Dendritic cell treated with granulocyte-macrophage colony-stimulating factor and Interleukin-4, amounts not matched to agents 40 ng/mL and 50 ng/mL, for 4 days (primary cell): ENCODE measurements at regions not wholly inside any gene's neighbourhood (a gene's known extent, or its start where the extent isn't known, plus 50 kb on each side); places are given as distances from the start of the nearest gene placed in this dataset.

Experiments
- H3K27ac Mint-ChIP-seq: one replicate; pipeline ENCODE4 v1.8.0; 2022; ENCODE audit warnings: mild to moderate bottlenecking, mixed read lengths
- H3K27me3 Mint-ChIP-seq: one replicate; pipeline ENCODE4 v1.8.0; 2022; ENCODE audit warnings: mild to moderate bottlenecking, mixed read lengths
- H3K36me3 Mint-ChIP-seq: one replicate; pipeline ENCODE4 v1.8.0; 2022; ENCODE audit warnings: low read depth, mixed read lengths
- H3K4me1 Mint-ChIP-seq: one replicate; pipeline ENCODE4 v1.8.0; 2022; ENCODE audit warnings: low read depth, mixed read lengths
- H3K4me3 Mint-ChIP-seq: one replicate; pipeline ENCODE4 v1.8.0; 2022; ENCODE audit warnings: mild to moderate bottlenecking, moderate library complexity, mixed read lengths
- H3K9me3 Mint-ChIP-seq: one replicate; pipeline ENCODE4 v1.8.0; 2022; ENCODE audit warnings: mixed read lengths
- intact Hi-C: fragments of 100-400 bp; cut with micrococcal nuclease; formaldehyde crosslinking; loops from one replicate; pipeline ENCODE4 v1.15.0; 2022

- Mint-ChIP-seq H3K4me3 (no peak overlapping the region), H3K27me3 (no peaks in the 10 kb centered on the region), H3K36me3 (no peaks in the 10 kb centered on the region), H3K4me1 (no peaks in the 10 kb centered on the region), H3K9me3 (peaks cover 35% of the 10 kb centered on the region), H3K27ac (no peak overlapping the region)
- intact Hi-C loops = no loop called here
These were observed 1081.6 kb downstream of the BRD1 start for GRCh38 chr22:48745842-48746788.

GRCh38 chr22:48744967-48745841 lies 1082.5 kb downstream of the BRD1 start:
- Mint-ChIP-seq H3K4me1 (no peaks in the 10 kb centered on the region), H3K27ac (no peak overlapping the region), H3K4me3 (no peak overlapping the region), H3K36me3 (no peaks in the 10 kb centered on the region), H3K27me3 (no peaks in the 10 kb centered on the region), H3K9me3 (peaks cover 44% of the 10 kb centered on the region)
- intact Hi-C loops = no loop called here

- H3K27ac Mint-ChIP-seq = no peak overlapping the region
- no peaks in the 10 kb centered on the region for H3K27me3 Mint-ChIP-seq
- H3K4me1 Mint-ChIP-seq = no peaks in the 10 kb centered on the region
- peaks cover 49% of the 10 kb centered on the region for H3K9me3 Mint-ChIP-seq
- intact Hi-C loops = no loop called here
- H3K36me3 Mint-ChIP-seq = no peaks in the 10 kb centered on the region
- H3K4me3 Mint-ChIP-seq = no peak overlapping the region
These were observed 1083.4 kb downstream of the BRD1 start for GRCh38 chr22:48744283-48744641.

GRCh38 chr22:48743601-48744282 lies 1083.9 kb downstream of the BRD1 start:
- no peaks in the 10 kb centered on the region for H3K36me3 Mint-ChIP-seq
- H3K4me3 Mint-ChIP-seq = no peak overlapping the region
- peaks cover 53% of the 10 kb centered on the region for H3K9me3 Mint-ChIP-seq
- no peak overlapping the region for H3K27ac Mint-ChIP-seq
- H3K4me1 Mint-ChIP-seq = no peaks in the 10 kb centered on the region
- intact Hi-C loops = no loop called here
- H3K27me3 Mint-ChIP-seq = no peaks in the 10 kb centered on the region

GRCh38 chr22:48742556-48743343 lies 1084.9 kb downstream of the BRD1 start:
- H3K9me3 Mint-ChIP-seq = peaks cover 53% of the 10 kb centered on the region
- no peak overlapping the region for H3K4me3 Mint-ChIP-seq
- no peaks in the 10 kb centered on the region for H3K27me3 Mint-ChIP-seq
- H3K4me1 Mint-ChIP-seq = no peaks in the 10 kb centered on the region
- H3K36me3 Mint-ChIP-seq = no peaks in the 10 kb centered on the region
- intact Hi-C loops = no loop called here
- no peak overlapping the region for H3K27ac Mint-ChIP-seq

GRCh38 chr22:48742191-48742555 lies 1085.5 kb downstream of the BRD1 start:
- Mint-ChIP-seq H3K27me3 (no peaks in the 10 kb centered on the region), H3K36me3 (no peaks in the 10 kb centered on the region), H3K9me3 (peaks cover 53% of the 10 kb centered on the region), H3K4me1 (no peaks in the 10 kb centered on the region), H3K27ac (no peak overlapping the region), H3K4me3 (no peak overlapping the region)
- intact Hi-C loops = no loop called here

GRCh38 chr22:48741540-48741939 lies 1086.1 kb downstream of the BRD1 start:
- no peak overlapping the region for H3K4me3 Mint-ChIP-seq
- intact Hi-C loops = no loop called here
- H3K4me1 Mint-ChIP-seq = no peaks in the 10 kb centered on the region
- peaks cover 53% of the 10 kb centered on the region for H3K9me3 Mint-ChIP-seq
- H3K27me3 Mint-ChIP-seq = no peaks in the 10 kb centered on the region
- H3K27ac Mint-ChIP-seq = no peak overlapping the region
- no peaks in the 10 kb centered on the region for H3K36me3 Mint-ChIP-seq

GRCh38 chr22:48740731-48741405 lies 1086.8 kb downstream of the BRD1 start:
- peaks cover 53% of the 10 kb centered on the region for H3K9me3 Mint-ChIP-seq

GRCh38 chr22:48740086-48740730 lies 1087.5 kb downstream of the BRD1 start:
- Mint-ChIP-seq H3K27me3 (no peaks in the 10 kb centered on the region), H3K27ac (no peak overlapping the region), H3K36me3 (no peaks in the 10 kb centered on the region), H3K4me3 (no peak overlapping the region), H3K4me1 (no peaks in the 10 kb centered on the region), H3K9me3 (peaks cover 55% of the 10 kb centered on the region)
- intact Hi-C loops = no loop called here

More at GRCh38 chr22:48740731-48741405, 1086.8 kb downstream of the BRD1 start:
- Mint-ChIP-seq H3K4me3 (no peak overlapping the region), H3K27ac (no peak overlapping the region), H3K4me1 (no peaks in the 10 kb centered on the region), H3K36me3 (no peaks in the 10 kb centered on the region), H3K27me3 (no peaks in the 10 kb centered on the region)
- intact Hi-C loops = no loop called here

- intact Hi-C loops = no loop called here
These were observed 1088.2 kb downstream of the BRD1 start for GRCh38 chr22:48739348-48740085.

GRCh38 chr22:48738204-48738980 lies 1089.3 kb downstream of the BRD1 start:
- Mint-ChIP-seq H3K4me1 (no peaks in the 10 kb centered on the region), H3K4me3 (no peak overlapping the region), H3K27me3 (no peaks in the 10 kb centered on the region), H3K9me3 (peaks cover 51% of the 10 kb centered on the region), H3K36me3 (no peaks in the 10 kb centered on the region), H3K27ac (no peak overlapping the region)
- intact Hi-C loops = no loop called here

More at GRCh38 chr22:48739348-48740085, 1088.2 kb downstream of the BRD1 start:
- H3K27me3 Mint-ChIP-seq = no peaks in the 10 kb centered on the region
- H3K4me1 Mint-ChIP-seq = no peaks in the 10 kb centered on the region
- H3K4me3 Mint-ChIP-seq = no peak overlapping the region
- H3K36me3 Mint-ChIP-seq = no peaks in the 10 kb centered on the region
- peaks cover 56% of the 10 kb centered on the region for H3K9me3 Mint-ChIP-seq
- no peak overlapping the region for H3K27ac Mint-ChIP-seq
